HG03354 (cell line): ENCODE measurements at regions not wholly inside any gene's neighbourhood (a gene's known extent, or its start where the extent isn't known, plus 50 kb on each side); places are given as distances from the start of the nearest gene placed in this dataset.
A peak's percentile ranks its signal among the peaks of the same experiment; 100 is the strongest.

Source experiments
- ATAC-seq: cut with Tn5 transposase; IDR thresholded peaks from one replicate; pipeline ENCODE4 v1.9.1; 2021; ENCODE audit warnings: mild to moderate bottlenecking; ENCODE audit not compliant: unreplicated experiment, poor library complexity, severe bottlenecking

- no peak for ATAC-seq
Observed at GRCh38 chr1:79787631-79788030, 781.1 kb upstream of the ADGRL4 start.

GRCh38 chr1:79785964-79786363 is 779.4 kb upstream of the ADGRL4 start:
- no peak for ATAC-seq

GRCh38 chr1:79785561-79785960 is 779.0 kb upstream of the ADGRL4 start:
- ATAC-seq, result no peak

GRCh38 chr1:79781261-79781660 is 774.7 kb upstream of the ADGRL4 start:
- no peak for ATAC-seq

- peak; percentile 100 for ATAC-seq
Observed at GRCh38 chr1:79777481-79778219, 771.1 kb upstream of the ADGRL4 start.

- ATAC-seq, result no peak
Observed at GRCh38 chr1:79775402-79775801, 768.9 kb upstream of the ADGRL4 start.

GRCh38 chr1:79773385-79773784 is 766.9 kb upstream of the ADGRL4 start:
- no peak for ATAC-seq

- no peak for ATAC-seq
Observed at GRCh38 chr1:79762461-79762860, 755.9 kb upstream of the ADGRL4 start.

- no peak for ATAC-seq
Observed at GRCh38 chr1:79760531-79760930, 754.0 kb upstream of the ADGRL4 start.

- ATAC-seq, result no peak
Observed at GRCh38 chr1:79749607-79750006, 743.1 kb upstream of the ADGRL4 start.

- ATAC-seq, result no peak
Observed at GRCh38 chr1:79745929-79746328, 739.4 kb upstream of the ADGRL4 start.

- ATAC-seq, result no peak
Observed at GRCh38 chr1:79744746-79745145, 738.2 kb upstream of the ADGRL4 start.

GRCh38 chr1:79741720-79742421 is 735.3 kb upstream of the ADGRL4 start:
- peak; percentile 94 for ATAC-seq

- ATAC-seq, result no peak
Observed at GRCh38 chr1:79738101-79738500, 731.6 kb upstream of the ADGRL4 start.

GRCh38 chr1:79737193-79737592 is 730.7 kb upstream of the ADGRL4 start:
- ATAC-seq, result no peak

- no peak for ATAC-seq
Observed at GRCh38 chr1:79732950-79733349, 726.4 kb upstream of the ADGRL4 start.

GRCh38 chr1:79726911-79727310 is 720.4 kb upstream of the ADGRL4 start:
- ATAC-seq, result no peak

GRCh38 chr1:79726321-79726720 is 719.8 kb upstream of the ADGRL4 start:
- no peak for ATAC-seq

- ATAC-seq, result no peak
Observed at GRCh38 chr1:79716447-79716846, 709.9 kb upstream of the ADGRL4 start.

- ATAC-seq, result no peak
Observed at GRCh38 chr1:79714664-79715063, 708.1 kb upstream of the ADGRL4 start.

GRCh38 chr1:79711001-79711431 is 704.5 kb upstream of the ADGRL4 start:
- ATAC-seq, result peak; percentile 91
